ENCODE measurements at regions not wholly inside any gene's neighbourhood (a gene's known extent, or its start where the extent isn't known, plus 50 kb on each side); places are given as distances from the start of the nearest gene placed in this dataset.

- no peak for DNase-seq (ENCODE audit: low read depth)
- Mint-ChIP-seq H3K4me1 (ENCODE audit: low read depth, unreplicated experiment) (no peaks in the 10 kb centered on the region), H3K27me3 (ENCODE audit: low read depth, unreplicated experiment) (no peaks in the 10 kb centered on the region), H3K36me3 (ENCODE audit: low read depth, unreplicated experiment) (no peaks in the 10 kb centered on the region), H3K4me3 (ENCODE audit: unreplicated experiment) (no peak overlapping the region), H3K9me3 (ENCODE audit: unreplicated experiment) (no peaks in the 10 kb centered on the region), H3K27ac (ENCODE audit: unreplicated experiment) (no peak overlapping the region)
- Histone ChIP-seq H3K36me3 (ENCODE audit: insufficient read depth, low read length) (no peaks in the 10 kb centered on the region), H3K27ac (ENCODE audit: low read depth, low read length) (no peak overlapping the region), H2AFZ (ENCODE audit: low read depth, low read length) (no peak overlapping the region), H3K4me3 (ENCODE audit: insufficient read depth, low read depth, low read length) (no peak overlapping the region), H3K79me2 (ENCODE audit: insufficient read depth, low read length) (no peaks in the 10 kb centered on the region), H3K9me3 (ENCODE audit: insufficient read depth, low read depth, low read length) (no peaks in the 10 kb centered on the region), H3K4me1 (ENCODE audit: insufficient read depth, low read length) (no peaks in the 10 kb centered on the region), H4K20me1 (ENCODE audit: insufficient read depth, low read length) (no peaks in the 10 kb centered on the region), H3K9ac (ENCODE audit: low read length) (no peak overlapping the region), H3K4me2 (ENCODE audit: low read length) (no peak overlapping the region), H3K27me3 (ENCODE audit: insufficient read depth, low read length) (no peaks in the 10 kb centered on the region)
- no peak for FAIRE-seq
- TF ChIP-seq EZH2 (IDR thresholded peaks at IDR 0.05; ENCODE audit: insufficient read depth, low read length): no peak
- TF ChIP-seq, protein P1, sequence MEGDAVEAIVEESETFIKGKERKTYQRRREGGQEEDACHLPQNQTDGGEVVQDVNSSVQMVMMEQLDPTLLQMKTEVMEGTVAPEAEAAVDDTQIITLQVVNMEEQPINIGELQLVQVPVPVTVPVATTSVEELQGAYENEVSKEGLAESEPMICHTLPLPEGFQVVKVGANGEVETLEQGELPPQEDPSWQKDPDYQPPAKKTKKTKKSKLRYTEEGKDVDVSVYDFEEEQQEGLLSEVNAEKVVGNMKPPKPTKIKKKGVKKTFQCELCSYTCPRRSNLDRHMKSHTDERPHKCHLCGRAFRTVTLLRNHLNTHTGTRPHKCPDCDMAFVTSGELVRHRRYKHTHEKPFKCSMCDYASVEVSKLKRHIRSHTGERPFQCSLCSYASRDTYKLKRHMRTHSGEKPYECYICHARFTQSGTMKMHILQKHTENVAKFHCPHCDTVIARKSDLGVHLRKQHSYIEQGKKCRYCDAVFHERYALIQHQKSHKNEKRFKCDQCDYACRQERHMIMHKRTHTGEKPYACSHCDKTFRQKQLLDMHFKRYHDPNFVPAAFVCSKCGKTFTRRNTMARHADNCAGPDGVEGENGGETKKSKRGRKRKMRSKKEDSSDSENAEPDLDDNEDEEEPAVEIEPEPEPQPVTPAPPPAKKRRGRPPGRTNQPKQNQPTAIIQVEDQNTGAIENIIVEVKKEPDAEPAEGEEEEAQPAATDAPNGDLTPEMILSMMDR (IDR thresholded peaks at IDR 0.05; ENCODE audit: insufficient read depth, low read depth, low read length): no peak
These were observed 213.6 kb downstream of the CENPF start for GRCh38 chr1:214816603-214817002.

- Histone ChIP-seq H3K9ac (ENCODE audit: low read length) (no peak overlapping the region), H3K9me3 (ENCODE audit: insufficient read depth, low read depth, low read length) (no peaks in the 10 kb centered on the region), H3K27ac (ENCODE audit: low read depth, low read length) (no peak overlapping the region), H3K36me3 (ENCODE audit: insufficient read depth, low read length) (no peaks in the 10 kb centered on the region), H2AFZ (ENCODE audit: low read depth, low read length) (no peak overlapping the region), H3K79me2 (ENCODE audit: insufficient read depth, low read length) (no peaks in the 10 kb centered on the region), H3K4me3 (ENCODE audit: insufficient read depth, low read depth, low read length) (no peak overlapping the region), H3K27me3 (ENCODE audit: insufficient read depth, low read length) (no peaks in the 10 kb centered on the region), H3K4me1 (ENCODE audit: insufficient read depth, low read length) (no peaks in the 10 kb centered on the region), H4K20me1 (ENCODE audit: insufficient read depth, low read length) (no peaks in the 10 kb centered on the region), H3K4me2 (ENCODE audit: low read length) (no peak overlapping the region)
- Mint-ChIP-seq H3K36me3 (ENCODE audit: low read depth, unreplicated experiment) (no peaks in the 10 kb centered on the region), H3K27ac (ENCODE audit: unreplicated experiment) (no peak overlapping the region), H3K4me3 (ENCODE audit: unreplicated experiment) (no peak overlapping the region), H3K27me3 (ENCODE audit: low read depth, unreplicated experiment) (no peaks in the 10 kb centered on the region), H3K4me1 (ENCODE audit: low read depth, unreplicated experiment) (no peaks in the 10 kb centered on the region), H3K9me3 (ENCODE audit: unreplicated experiment) (no peaks in the 10 kb centered on the region)
- TF ChIP-seq, protein P1 (IDR thresholded peaks at IDR 0.05; ENCODE audit: insufficient read depth, low read depth, low read length): no peak
- TF ChIP-seq EZH2 (IDR thresholded peaks at IDR 0.05; ENCODE audit: insufficient read depth, low read length): no peak
- no peak for DNase-seq (ENCODE audit: low read depth)
- no peak for FAIRE-seq
These were observed 220.5 kb downstream of the CENPF start for GRCh38 chr1:214823311-214824117.

DNA sequence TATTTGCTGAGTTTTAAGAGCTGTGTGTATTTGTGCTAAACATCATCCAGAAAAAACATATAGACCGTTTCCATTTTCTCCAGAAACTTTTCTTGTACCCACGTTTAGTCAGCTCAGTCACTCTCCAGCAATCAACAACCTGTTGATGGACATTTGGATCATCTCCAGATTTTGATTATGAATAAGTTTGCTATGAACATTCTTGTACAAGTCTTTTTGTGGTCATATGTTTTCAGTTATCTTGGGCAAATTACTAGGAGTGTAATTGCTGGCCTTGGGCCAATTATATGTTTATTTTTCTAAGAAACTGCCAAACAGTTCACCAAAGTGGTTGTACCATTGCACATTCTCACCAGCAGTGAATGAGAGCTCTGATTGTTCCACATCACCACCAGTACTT lies 221.8 kb downstream of the CENPF start:
- TF ChIP-seq, protein P1 (IDR thresholded peaks at IDR 0.05; ENCODE audit: insufficient read depth, low read depth, low read length): no peak
- no peak for TF ChIP-seq EZH2 (IDR thresholded peaks at IDR 0.05; ENCODE audit: insufficient read depth, low read length)
- H3K79me2 ChIP-seq (ENCODE audit: insufficient read depth, low read length): no peaks in the 10 kb centered on the region
- H3K36me3 Mint-ChIP-seq (ENCODE audit: low read depth, unreplicated experiment): no peaks in the 10 kb centered on the region

More for the DNA sequence above, 221.8 kb downstream of the CENPF start:
- Mint-ChIP-seq H3K27ac (ENCODE audit: unreplicated experiment) (no peak overlapping the region), H3K9me3 (ENCODE audit: unreplicated experiment) (no peaks in the 10 kb centered on the region), H3K4me3 (ENCODE audit: unreplicated experiment) (no peak overlapping the region), H3K27me3 (ENCODE audit: low read depth, unreplicated experiment) (no peaks in the 10 kb centered on the region), H3K4me1 (ENCODE audit: low read depth, unreplicated experiment) (no peaks in the 10 kb centered on the region)
- Histone ChIP-seq H3K4me3 (ENCODE audit: insufficient read depth, low read depth, low read length) (no peak overlapping the region), H3K9ac (ENCODE audit: low read length) (no peak overlapping the region), H3K9me3 (ENCODE audit: insufficient read depth, low read depth, low read length) (no peaks in the 10 kb centered on the region), H3K4me2 (ENCODE audit: low read length) (no peak overlapping the region), H3K27me3 (ENCODE audit: insufficient read depth, low read length) (no peaks in the 10 kb centered on the region), H4K20me1 (ENCODE audit: insufficient read depth, low read length) (no peaks in the 10 kb centered on the region), H3K4me1 (ENCODE audit: insufficient read depth, low read length) (no peaks in the 10 kb centered on the region), H3K27ac (ENCODE audit: low read depth, low read length) (no peak overlapping the region), H2AFZ (ENCODE audit: low read depth, low read length) (no peak overlapping the region), H3K36me3 (ENCODE audit: insufficient read depth, low read length) (no peaks in the 10 kb centered on the region)
- DNase-seq (ENCODE audit: low read depth): no peak
- no peak for FAIRE-seq

Measured in astrocyte (in vitro differentiated cells and primary cell).